Psoas muscle (tissue), 7 donors: ENCODE measurements at regions not wholly inside any gene's neighbourhood (a gene's known extent, or its start where the extent isn't known, plus 50 kb on each side); places are given as distances from the start of the nearest gene placed in this dataset.

Source experiments
- ATAC-seq, 4 donors: fragments of 200-7000 bp; cut with Tn5 transposase; one replicate each; pipeline ENCODE4 v1.9.1; 2020; ENCODE audit warnings: moderate library complexity in 3 of 4, mild to moderate bottlenecking in 2 of 4
- DNase-seq, 2 donors: peaks; one replicate each; pipeline ENCODE4 v3.0.0-alpha.2; 2020
- H3K27ac ChIP-seq: fragments of 200-600 bp; one replicate; pipeline ENCODE4 v1.8.0; 2022
- H3K27me3 ChIP-seq, 3 donors: fragments of 200-600 bp in 1 of 3; one replicate each; pipeline versions ENCODE4 v1.6.1 to v1.8.0; 2013 to 2022; ENCODE audit warnings: low read length in 2 of 3, mild to moderate bottlenecking in 2 of 3, moderate library complexity in 1 of 3; ENCODE audit not compliant: insufficient read depth in 3 of 3
- H3K36me3 ChIP-seq, 2 donors: fragments of 200-600 bp in 1 of 2; one replicate each; pipeline versions ENCODE4 v1.6.1 to v1.8.0; 2013 to 2022; ENCODE audit warnings: low read depth in 1 of 2, mild to moderate bottlenecking in 1 of 2, moderate library complexity in 1 of 2; ENCODE audit not compliant: insufficient read depth in 1 of 2
- H3K4me1 ChIP-seq: fragments of 200-600 bp; one replicate; pipeline ENCODE4 v1.8.0; 2022
- H3K4me3 ChIP-seq: fragments of 200-600 bp; one replicate; pipeline ENCODE4 v1.8.0; 2022; ENCODE audit warnings: mild to moderate bottlenecking
- H3K9me3 ChIP-seq: fragments of 200-600 bp; one replicate; pipeline ENCODE4 v1.8.0; 2022
- WGBS, 3 donors: extraction: QIAGEN DNeasy Blood & Tissue Kit; methylation state at CpG; one replicate each; pipeline versions ENCODE4 v1.1.6 to v1.1.7; 2013; 5-methylcytosine and 5-hydroxymethylcytosine counted together
- intact Hi-C, 2 donors: fragments of 100-400 bp; cut with DNase I; formaldehyde crosslinking; loops; one replicate each; pipeline versions ENCODE4 v1.11.0 to v1.14.2; 2022
- TF ChIP-seq, protein P1 (sequence below): fragments of 200-600 bp; IDR thresholded peaks from one replicate; pipeline ENCODE4 v1.8.0; 2022; ENCODE audit warnings: antibody characterized with exemption
- donor health status: healthy with polysubstance abuse.
- donor health status: DM: no; HTN: no; CAD: no; lungs with moderate emphysema.
- donor health status: Bipolar disorder and iron deficiency.
- donor health status: healthy.
- donor health status: DM: yes; HTN: yes; CAD: no.
- donor health status: DM: no; HTN: no; CAD: no.
- donor health status: DM: yes; HTN: yes; CAD: no.

DNA sequence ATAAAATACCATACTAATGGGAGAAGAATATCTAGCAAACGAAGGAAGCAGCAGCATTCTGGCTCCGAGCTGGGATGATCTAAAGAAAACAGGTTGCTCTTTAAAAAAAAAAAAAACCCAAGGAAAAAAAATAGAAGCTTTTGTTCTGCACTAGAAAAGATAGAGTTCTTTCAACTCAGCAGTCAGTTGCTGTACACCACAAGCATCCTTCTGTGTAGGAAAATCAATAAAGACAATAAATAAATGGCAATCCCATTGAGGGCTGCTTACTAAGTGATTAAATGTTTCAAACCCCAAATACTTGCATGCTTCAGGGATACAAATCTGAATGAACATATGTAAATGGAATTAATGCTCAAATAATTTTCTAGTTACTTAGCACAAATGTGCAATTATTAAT, 207.1 kb downstream of the TEX36 start:
- H3K4me3 ChIP-seq, result no peak overlapping the region
- TF ChIP-seq, protein P1, sequence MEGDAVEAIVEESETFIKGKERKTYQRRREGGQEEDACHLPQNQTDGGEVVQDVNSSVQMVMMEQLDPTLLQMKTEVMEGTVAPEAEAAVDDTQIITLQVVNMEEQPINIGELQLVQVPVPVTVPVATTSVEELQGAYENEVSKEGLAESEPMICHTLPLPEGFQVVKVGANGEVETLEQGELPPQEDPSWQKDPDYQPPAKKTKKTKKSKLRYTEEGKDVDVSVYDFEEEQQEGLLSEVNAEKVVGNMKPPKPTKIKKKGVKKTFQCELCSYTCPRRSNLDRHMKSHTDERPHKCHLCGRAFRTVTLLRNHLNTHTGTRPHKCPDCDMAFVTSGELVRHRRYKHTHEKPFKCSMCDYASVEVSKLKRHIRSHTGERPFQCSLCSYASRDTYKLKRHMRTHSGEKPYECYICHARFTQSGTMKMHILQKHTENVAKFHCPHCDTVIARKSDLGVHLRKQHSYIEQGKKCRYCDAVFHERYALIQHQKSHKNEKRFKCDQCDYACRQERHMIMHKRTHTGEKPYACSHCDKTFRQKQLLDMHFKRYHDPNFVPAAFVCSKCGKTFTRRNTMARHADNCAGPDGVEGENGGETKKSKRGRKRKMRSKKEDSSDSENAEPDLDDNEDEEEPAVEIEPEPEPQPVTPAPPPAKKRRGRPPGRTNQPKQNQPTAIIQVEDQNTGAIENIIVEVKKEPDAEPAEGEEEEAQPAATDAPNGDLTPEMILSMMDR, result no peak
- peaks cover 0 to 9% (median 2%) of the 10 kb centered on the region in 3 donors for H3K27me3 ChIP-seq
- 61 to 66% (median 64%) methylated on average over 2 of the region's 2 CpGs for WGBS, 3 donors
- H3K4me1 ChIP-seq, result no peaks in the 10 kb centered on the region
- intact Hi-C loops, result no loop called here
- no peak for ATAC-seq
- no peak for DNase-seq
- H3K9me3 ChIP-seq, result no peaks in the 10 kb centered on the region
- no peak overlapping the region for H3K27ac ChIP-seq
- no peaks in the 10 kb centered on the region for H3K36me3 ChIP-seq

DNA sequence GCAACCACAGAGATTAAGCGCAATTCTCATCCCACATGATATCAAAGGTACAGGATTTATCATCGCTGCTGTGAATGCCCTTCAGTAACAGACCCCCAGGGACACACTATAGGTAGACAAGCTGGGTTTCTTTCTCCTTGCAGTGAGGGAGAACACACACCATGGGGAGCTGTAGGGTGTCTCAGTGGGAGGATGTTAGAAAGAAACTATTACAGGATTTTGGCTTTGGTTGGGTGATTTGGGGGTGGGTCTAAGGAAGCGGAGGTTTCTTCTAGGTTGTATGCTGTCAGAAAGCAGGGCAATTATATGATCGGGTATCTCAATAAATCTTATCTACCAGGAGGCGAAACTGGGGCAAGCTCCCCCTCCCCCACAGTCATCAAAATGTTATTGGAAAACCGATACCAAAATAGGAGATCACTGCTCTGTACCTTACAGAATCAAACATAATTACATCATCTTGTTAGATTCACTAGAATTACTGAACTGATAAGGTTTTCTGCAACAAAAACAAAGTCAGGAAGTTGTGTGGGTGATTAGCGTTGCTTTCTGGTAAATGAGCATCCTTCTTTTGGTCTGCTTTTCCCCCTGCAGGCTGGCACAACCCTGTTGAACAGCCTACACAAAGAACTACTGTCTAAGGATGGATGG, 209.7 kb downstream of the TEX36 start:
- WGBS, 3 donors, result 70 to 71% (median 71%) methylated on average over 7 of the region's 7 CpGs
- H3K4me3 ChIP-seq, result no peak overlapping the region
- H3K9me3 ChIP-seq, result no peaks in the 10 kb centered on the region
- intact Hi-C loops, result no loop called here
- peaks cover 0 to 5% (median 2%) of the 10 kb centered on the region in 3 donors for H3K27me3 ChIP-seq
- no peak overlapping the region for H3K27ac ChIP-seq
- H3K4me1 ChIP-seq, result no peaks in the 10 kb centered on the region
- no peaks in the 10 kb centered on the region for H3K36me3 ChIP-seq
- DNase-seq (no peak), ATAC-seq (no peak)
- TF ChIP-seq, protein P1, result no peak

DNA sequence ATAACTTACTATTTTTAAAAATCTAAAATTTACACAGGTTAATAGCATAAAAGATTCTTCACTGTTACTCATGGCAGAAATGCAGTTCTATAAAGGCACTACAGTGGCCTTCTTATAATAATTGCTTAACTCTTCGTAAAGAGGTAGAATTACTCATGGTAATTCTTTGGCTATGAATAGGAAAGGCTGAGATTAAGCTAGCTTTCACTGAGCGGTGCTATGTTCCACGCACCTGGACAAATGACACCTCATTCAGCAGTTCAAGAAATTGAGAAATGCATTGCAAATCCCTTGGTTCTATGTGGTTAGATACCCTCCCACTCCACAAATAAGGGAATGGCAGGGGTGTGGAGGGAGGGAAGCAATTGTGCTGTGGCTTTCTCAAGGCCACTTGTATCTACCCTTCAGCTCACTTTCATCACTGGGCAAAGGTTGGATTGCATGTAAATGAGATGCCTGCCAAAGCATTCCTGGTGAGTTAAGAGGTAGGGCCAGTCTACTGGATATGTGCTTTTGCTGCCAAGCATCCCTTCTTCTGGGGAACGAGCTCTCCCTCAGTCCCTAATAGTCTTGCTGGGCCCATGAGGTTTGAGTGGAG, 210.9 kb downstream of the TEX36 start:
- H3K4me3 ChIP-seq, result no peak overlapping the region
- H3K36me3 ChIP-seq, result no peaks in the 10 kb centered on the region
- H3K4me1 ChIP-seq, result no peaks in the 10 kb centered on the region
- DNase-seq (no peak), ATAC-seq (no peak)
- WGBS, 3 donors, result 74 to 82% (median 78%) methylated on average over 4 of the region's 4 CpGs
- peaks cover 0 to 5% (median 2%) of the 10 kb centered on the region in 3 donors for H3K27me3 ChIP-seq
- intact Hi-C loops, result no loop called here
- H3K9me3 ChIP-seq, result no peaks in the 10 kb centered on the region
- no peak overlapping the region for H3K27ac ChIP-seq
- TF ChIP-seq, protein P1, result no peak

DNA sequence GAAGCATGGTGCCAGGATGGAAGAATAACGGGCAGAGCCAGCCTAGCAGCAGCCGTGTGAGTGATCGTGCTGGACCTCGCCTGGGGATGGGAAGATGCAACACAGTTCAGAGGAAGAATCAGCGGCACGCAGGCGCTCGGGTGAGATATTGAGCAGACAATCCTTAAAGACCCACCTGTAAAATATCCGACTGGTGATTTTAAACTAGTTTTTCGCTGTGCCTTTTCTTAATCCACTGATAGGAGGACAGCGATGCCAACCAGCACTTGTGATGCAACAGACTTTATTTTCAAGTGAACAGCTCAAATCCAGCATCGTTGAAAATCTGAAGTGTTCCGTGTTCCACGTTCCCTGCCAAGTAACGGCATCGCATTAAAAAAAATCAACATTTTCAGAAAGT, 214.7 kb downstream of the TEX36 start:
- Histone ChIP-seq H3K4me1 (no peaks in the 10 kb centered on the region), H3K36me3 (no peaks in the 10 kb centered on the region), H3K9me3 (no peaks in the 10 kb centered on the region), H3K4me3 (no peak overlapping the region), H3K27ac (no peak overlapping the region), H3K27me3 (peaks cover 0 to 3% (median 2%) of the 10 kb centered on the region in 3 donors)
- no peak for ATAC-seq
- intact Hi-C loops, result no loop called here
- TF ChIP-seq, protein P1, result no peak
- DNase-seq, result no peak
- WGBS, 3 donors, result 88 to 89% (median 89%) methylated on average over 16 of the region's 16 CpGs
